LNCaP clone FGC (cell line): ENCODE measurements at regions not wholly inside any gene's neighbourhood (a gene's known extent, or its start where the extent isn't known, plus 50 kb on each side); places are given as distances from the start of the nearest gene placed in this dataset.

Experiments
- DNase-seq: peaks from one replicate; pipeline ENCODE4 v3.0.0-alpha.2; 2011; ENCODE audit warnings: low read depth
- H3K4me3 ChIP-seq: 2 replicates; pipeline ENCODE4 v1.5.1; 2011; ENCODE audit warnings: mild to moderate bottlenecking, low read depth, low read length, control low read depth
- TF ChIP-seq, protein P1 (sequence below): IDR thresholded peaks from 2 replicates; pipeline ENCODE4 v1.5.1; 2012; ENCODE audit warnings: mild to moderate bottlenecking; ENCODE audit not compliant: control insufficient read depth, insufficient read depth; ENCODE audit errors: extremely low read depth

DNA sequence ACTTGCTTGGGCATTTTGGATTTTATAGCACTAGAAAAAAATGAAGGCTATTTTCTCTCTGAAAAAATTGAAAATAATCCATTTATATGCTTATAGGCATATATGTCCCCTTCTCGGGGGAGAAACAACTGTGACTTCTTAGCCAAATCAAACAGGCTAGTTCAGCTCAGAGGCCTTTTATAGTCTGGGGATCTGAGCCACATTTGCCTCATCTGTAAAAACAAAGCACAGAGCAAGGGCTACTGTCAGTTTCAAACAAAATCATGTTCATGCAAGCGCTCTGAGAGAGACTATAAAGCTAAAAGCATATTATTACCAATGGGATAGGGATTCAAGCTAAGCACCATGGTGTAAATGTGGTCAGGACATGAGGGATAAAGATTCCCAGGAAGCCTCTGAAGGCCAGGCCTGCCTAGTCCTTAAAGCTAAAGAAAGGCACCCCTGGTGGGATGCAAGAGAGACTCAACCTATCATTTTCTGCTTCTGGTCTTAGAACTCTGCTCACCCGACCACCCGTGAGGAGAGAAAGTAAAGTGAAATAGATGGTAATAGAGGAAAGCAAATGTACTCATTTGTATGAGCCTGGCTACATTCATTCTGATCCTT lies 51.0 kb upstream of the IL12A start:
- TF ChIP-seq, protein P1, sequence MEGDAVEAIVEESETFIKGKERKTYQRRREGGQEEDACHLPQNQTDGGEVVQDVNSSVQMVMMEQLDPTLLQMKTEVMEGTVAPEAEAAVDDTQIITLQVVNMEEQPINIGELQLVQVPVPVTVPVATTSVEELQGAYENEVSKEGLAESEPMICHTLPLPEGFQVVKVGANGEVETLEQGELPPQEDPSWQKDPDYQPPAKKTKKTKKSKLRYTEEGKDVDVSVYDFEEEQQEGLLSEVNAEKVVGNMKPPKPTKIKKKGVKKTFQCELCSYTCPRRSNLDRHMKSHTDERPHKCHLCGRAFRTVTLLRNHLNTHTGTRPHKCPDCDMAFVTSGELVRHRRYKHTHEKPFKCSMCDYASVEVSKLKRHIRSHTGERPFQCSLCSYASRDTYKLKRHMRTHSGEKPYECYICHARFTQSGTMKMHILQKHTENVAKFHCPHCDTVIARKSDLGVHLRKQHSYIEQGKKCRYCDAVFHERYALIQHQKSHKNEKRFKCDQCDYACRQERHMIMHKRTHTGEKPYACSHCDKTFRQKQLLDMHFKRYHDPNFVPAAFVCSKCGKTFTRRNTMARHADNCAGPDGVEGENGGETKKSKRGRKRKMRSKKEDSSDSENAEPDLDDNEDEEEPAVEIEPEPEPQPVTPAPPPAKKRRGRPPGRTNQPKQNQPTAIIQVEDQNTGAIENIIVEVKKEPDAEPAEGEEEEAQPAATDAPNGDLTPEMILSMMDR: no peak
- no peak for DNase-seq
- no peak overlapping the region for H3K4me3 ChIP-seq

DNA sequence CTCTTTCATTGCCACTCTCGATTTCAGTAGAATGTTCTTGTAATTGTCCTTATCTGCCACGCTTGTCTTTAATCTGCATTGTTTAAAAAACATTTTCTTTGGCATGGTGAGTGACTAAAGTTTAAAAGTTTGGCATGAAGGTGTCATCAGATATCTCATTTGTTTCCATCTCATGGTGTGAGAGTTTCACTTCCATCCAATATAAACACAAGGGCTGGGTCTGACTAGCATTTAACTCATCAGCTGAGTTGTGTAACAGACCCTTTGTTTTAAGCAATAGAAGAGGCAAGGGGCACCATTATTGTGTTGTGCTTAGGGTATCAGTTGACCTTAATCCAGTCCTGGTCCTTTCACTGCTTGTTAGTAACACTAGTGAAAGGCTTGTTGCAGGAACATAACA lies 49.9 kb upstream of the IL12A start:
- H3K4me3 ChIP-seq: no peak overlapping the region
- no peak for DNase-seq
- TF ChIP-seq, protein P1: no peak
